ENCODE measurements at regions not wholly inside any gene's neighbourhood (a gene's known extent, or its start where the extent isn't known, plus 50 kb on each side); places are given as distances from the start of the nearest gene placed in this dataset.

- TF ChIP-seq TCF12 (IDR thresholded peaks at IDR 0.05; ENCODE audit: low read depth) (no peak), YY1 (IDR thresholded peaks at IDR 0.05; ENCODE audit: low read depth) (no peak)
Measured at GRCh38 chr14:78075033-78075432, 95.1 kb upstream of the NRXN3 start.

GRCh38 chr14:78075555-78076277, 94.5 kb upstream of the NRXN3 start:
- no peak for TF ChIP-seq RAD21 (IDR thresholded peaks at IDR 0.05; ENCODE audit: low read depth)
- no peak for TF ChIP-seq CEBPB (IDR thresholded peaks at IDR 0.05)

- TF ChIP-seq CREB1 (IDR thresholded peaks at IDR 0.05; ENCODE audit: low read depth), result no peak
- TF ChIP-seq FOXM1 (IDR thresholded peaks at IDR 0.05; ENCODE audit: borderline replicate concordance, low read depth), result no peak
- no peak for TF ChIP-seq EP300 (IDR thresholded peaks at IDR 0.05; ENCODE audit: borderline replicate concordance)
- TF ChIP-seq USF1 (IDR thresholded peaks at IDR 0.05), result no peak
- TF ChIP-seq, protein P1, sequence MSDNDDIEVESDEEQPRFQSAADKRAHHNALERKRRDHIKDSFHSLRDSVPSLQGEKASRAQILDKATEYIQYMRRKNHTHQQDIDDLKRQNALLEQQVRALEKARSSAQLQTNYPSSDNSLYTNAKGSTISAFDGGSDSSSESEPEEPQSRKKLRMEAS (IDR thresholded peaks at IDR 0.05), result no peak
- TF ChIP-seq ZBTB7A (IDR thresholded peaks at IDR 0.05; ENCODE audit: low read depth), result no peak
- TF ChIP-seq RAD21 (IDR thresholded peaks at IDR 0.05; ENCODE audit: low read depth), result no peak
- TF ChIP-seq CEBPB (IDR thresholded peaks at IDR 0.05), result no peak
- TF ChIP-seq EGR1 (IDR thresholded peaks at IDR 0.05), result no peak
- TF ChIP-seq NFIC (IDR thresholded peaks at IDR 0.05), result no peak
- TF ChIP-seq TCF12 (IDR thresholded peaks at IDR 0.05; ENCODE audit: low read depth), result no peak
- TF ChIP-seq TAF1 (IDR thresholded peaks at IDR 0.05; ENCODE audit: low read depth), result no peak
Measured at GRCh38 chr14:78081245-78081644, 88.9 kb upstream of the NRXN3 start.

DNA sequence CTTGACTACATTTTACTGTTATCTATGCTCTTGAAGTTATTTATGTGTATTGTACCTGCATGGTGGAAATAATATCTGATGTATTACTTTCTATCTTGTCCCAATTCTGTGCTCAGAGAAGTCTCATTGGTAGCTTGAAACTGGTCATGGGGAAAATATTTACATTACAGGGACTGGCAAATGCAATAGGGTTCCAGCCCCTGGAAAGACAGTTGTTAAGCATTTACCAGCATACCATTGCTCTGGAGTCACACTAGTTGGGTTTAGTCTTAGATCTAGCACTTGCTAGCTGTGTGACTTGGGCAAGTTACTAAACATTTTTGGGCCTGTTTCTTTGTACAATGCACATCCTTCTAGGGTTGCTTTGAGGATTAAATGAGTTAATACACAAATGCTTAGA, 86.3 kb upstream of the NRXN3 start:
- no peak for TF ChIP-seq CREB1 (IDR thresholded peaks at IDR 0.05; ENCODE audit: low read depth)

DNA sequence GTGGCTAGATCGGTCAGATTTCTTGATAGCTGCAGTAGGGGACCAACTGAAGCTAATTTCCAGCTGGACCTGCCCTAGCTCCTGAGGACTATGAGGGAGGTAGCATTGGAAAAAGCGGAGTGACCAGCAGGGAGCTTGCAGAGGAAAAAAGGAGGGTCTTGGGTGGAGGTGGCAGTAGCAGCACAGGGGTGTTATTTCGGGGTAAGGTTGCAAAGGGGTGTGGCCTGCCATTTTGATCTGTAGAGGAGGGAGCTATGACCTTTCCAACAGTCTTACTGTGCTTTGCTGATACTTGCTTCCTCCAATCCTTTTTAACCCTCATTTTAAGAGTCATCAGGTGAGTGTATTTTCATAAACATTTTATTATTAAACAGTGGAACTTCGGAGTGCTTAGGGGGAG, 83.8 kb upstream of the NRXN3 start:
- TF ChIP-seq TEAD4 (IDR thresholded peaks at IDR 0.05) (no peak), CREB1 (IDR thresholded peaks at IDR 0.05; ENCODE audit: low read depth) (no peak), ZBTB7A (IDR thresholded peaks at IDR 0.05; ENCODE audit: low read depth) (no peak), YY1 (IDR thresholded peaks at IDR 0.05; ENCODE audit: low read depth) (no peak), CEBPB (IDR thresholded peaks at IDR 0.05) (no peak), TCF12 (IDR thresholded peaks at IDR 0.05; ENCODE audit: low read depth) (no peak), TAF1 (IDR thresholded peaks at IDR 0.05; ENCODE audit: low read depth) (no peak), USF1 (IDR thresholded peaks at IDR 0.05) (no peak), NFIC (IDR thresholded peaks at IDR 0.05) (no peak), RAD21 (IDR thresholded peaks at IDR 0.05; ENCODE audit: low read depth) (no peak), EGR1 (IDR thresholded peaks at IDR 0.05) (no peak), EP300 (IDR thresholded peaks at IDR 0.05; ENCODE audit: borderline replicate concordance) (no peak)
- TF ChIP-seq, protein P1 (IDR thresholded peaks at IDR 0.05), result no peak
- TF ChIP-seq, protein P2, sequence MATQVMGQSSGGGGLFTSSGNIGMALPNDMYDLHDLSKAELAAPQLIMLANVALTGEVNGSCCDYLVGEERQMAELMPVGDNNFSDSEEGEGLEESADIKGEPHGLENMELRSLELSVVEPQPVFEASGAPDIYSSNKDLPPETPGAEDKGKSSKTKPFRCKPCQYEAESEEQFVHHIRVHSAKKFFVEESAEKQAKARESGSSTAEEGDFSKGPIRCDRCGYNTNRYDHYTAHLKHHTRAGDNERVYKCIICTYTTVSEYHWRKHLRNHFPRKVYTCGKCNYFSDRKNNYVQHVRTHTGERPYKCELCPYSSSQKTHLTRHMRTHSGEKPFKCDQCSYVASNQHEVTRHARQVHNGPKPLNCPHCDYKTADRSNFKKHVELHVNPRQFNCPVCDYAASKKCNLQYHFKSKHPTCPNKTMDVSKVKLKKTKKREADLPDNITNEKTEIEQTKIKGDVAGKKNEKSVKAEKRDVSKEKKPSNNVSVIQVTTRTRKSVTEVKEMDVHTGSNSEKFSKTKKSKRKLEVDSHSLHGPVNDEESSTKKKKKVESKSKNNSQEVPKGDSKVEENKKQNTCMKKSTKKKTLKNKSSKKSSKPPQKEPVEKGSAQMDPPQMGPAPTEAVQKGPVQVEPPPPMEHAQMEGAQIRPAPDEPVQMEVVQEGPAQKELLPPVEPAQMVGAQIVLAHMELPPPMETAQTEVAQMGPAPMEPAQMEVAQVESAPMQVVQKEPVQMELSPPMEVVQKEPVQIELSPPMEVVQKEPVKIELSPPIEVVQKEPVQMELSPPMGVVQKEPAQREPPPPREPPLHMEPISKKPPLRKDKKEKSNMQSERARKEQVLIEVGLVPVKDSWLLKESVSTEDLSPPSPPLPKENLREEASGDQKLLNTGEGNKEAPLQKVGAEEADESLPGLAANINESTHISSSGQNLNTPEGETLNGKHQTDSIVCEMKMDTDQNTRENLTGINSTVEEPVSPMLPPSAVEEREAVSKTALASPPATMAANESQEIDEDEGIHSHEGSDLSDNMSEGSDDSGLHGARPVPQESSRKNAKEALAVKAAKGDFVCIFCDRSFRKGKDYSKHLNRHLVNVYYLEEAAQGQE (IDR thresholded peaks at IDR 0.05; ENCODE audit: low read depth), result no peak

GRCh38 chr14:78088916-78089315, 81.3 kb upstream of the NRXN3 start:
- TF ChIP-seq RAD21 (IDR thresholded peaks at IDR 0.05; ENCODE audit: low read depth), result no peak
- TF ChIP-seq, protein P1 (IDR thresholded peaks at IDR 0.05), result no peak
- no peak for TF ChIP-seq USF1 (IDR thresholded peaks at IDR 0.05)
- no peak for TF ChIP-seq EGR1 (IDR thresholded peaks at IDR 0.05)
- TF ChIP-seq TEAD4 (IDR thresholded peaks at IDR 0.05), result no peak
- TF ChIP-seq EP300 (IDR thresholded peaks at IDR 0.05; ENCODE audit: borderline replicate concordance), result no peak
- TF ChIP-seq TCF12 (IDR thresholded peaks at IDR 0.05; ENCODE audit: low read depth), result no peak

DNA sequence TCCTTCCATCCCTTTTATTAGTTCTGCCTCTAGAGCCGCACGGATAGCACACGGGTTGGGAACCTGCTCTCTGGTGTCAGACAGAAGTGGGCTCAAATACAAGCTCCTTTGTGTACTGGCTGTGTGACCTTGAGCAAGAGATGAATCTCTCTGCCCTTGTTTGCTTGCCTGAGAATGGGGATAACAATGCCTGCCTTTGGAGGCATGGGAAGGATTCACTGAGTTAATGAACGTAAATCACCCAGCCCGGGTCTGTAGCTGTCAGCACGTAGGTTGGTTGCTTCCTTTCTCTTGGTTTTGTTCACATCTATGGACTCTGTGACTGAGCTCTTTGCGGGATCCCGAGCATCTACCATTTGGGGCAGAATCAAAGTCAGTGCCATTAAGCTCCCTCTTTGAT, 79.3 kb upstream of the NRXN3 start:
- TF ChIP-seq, protein P2 (IDR thresholded peaks at IDR 0.05; ENCODE audit: low read depth), result no peak
- TF ChIP-seq USF1 (IDR thresholded peaks at IDR 0.05) (no peak), RAD21 (IDR thresholded peaks at IDR 0.05; ENCODE audit: low read depth) (no peak), ZBTB7A (IDR thresholded peaks at IDR 0.05; ENCODE audit: low read depth) (no peak), TEAD4 (IDR thresholded peaks at IDR 0.05) (no peak), EP300 (IDR thresholded peaks at IDR 0.05; ENCODE audit: borderline replicate concordance) (no peak), FOXM1 (IDR thresholded peaks at IDR 0.05; ENCODE audit: borderline replicate concordance, low read depth) (no peak), CEBPB (IDR thresholded peaks at IDR 0.05) (no peak), CREB1 (IDR thresholded peaks at IDR 0.05; ENCODE audit: low read depth) (no peak), EGR1 (IDR thresholded peaks at IDR 0.05) (no peak), TCF12 (IDR thresholded peaks at IDR 0.05; ENCODE audit: low read depth) (no peak)
- TF ChIP-seq, protein P1 (IDR thresholded peaks at IDR 0.05), result no peak

Data from Ishikawa (cell line).